NCI-H1436 treated with DMSO at 0.1 percent for 48 hours (cell line): ENCODE measurements at regions not wholly inside any gene's neighbourhood (a gene's known extent, or its start where the extent isn't known, plus 50 kb on each side); places are given as distances from the start of the nearest gene placed in this dataset.
"Not testable (repeated sequence)": the region's sequence is repeated elsewhere in the genome, so short reads cannot be mapped to it uniquely, and the experiment has no call there.

ENCODE experiments used
- DNase-seq: peaks from one replicate; lab custom pipeline; 2025; lab: John Stamatoyannopoulos, UW

- DNase-seq = no peak
Measured at GRCh38 chr10:36050763-36051499, 408.8 kb upstream of the FZD8 start.

GRCh38 chr10:36048780-36049179, 406.7 kb upstream of the FZD8 start:
- no peak for DNase-seq

GRCh38 chr10:36048236-36048635, 406.1 kb upstream of the FZD8 start:
- DNase-seq = no peak

- DNase-seq = no peak
Measured at GRCh38 chr10:36042135-36042534, 400.0 kb upstream of the FZD8 start.

GRCh38 chr10:36038316-36038955, 396.3 kb upstream of the FZD8 start:
- no peak for DNase-seq

GRCh38 chr10:36036137-36036536, 394.0 kb upstream of the FZD8 start:
- DNase-seq = no peak

GRCh38 chr10:36033808-36034207, 391.7 kb upstream of the FZD8 start:
- DNase-seq = no peak

GRCh38 chr10:36030516-36030915, 388.4 kb upstream of the FZD8 start:
- no peak for DNase-seq

GRCh38 chr10:36026656-36027390, 384.7 kb upstream of the FZD8 start:
- DNase-seq = no peak

- no peak for DNase-seq
Measured at GRCh38 chr10:36026081-36026480, 384.0 kb upstream of the FZD8 start.

GRCh38 chr10:36023939-36024338, 381.8 kb upstream of the FZD8 start:
- no peak for DNase-seq

- no peak for DNase-seq
Measured at GRCh38 chr10:36021096-36021495, 379.0 kb upstream of the FZD8 start.

- no peak for DNase-seq
Measured at GRCh38 chr10:36019749-36020148, 377.7 kb upstream of the FZD8 start.

GRCh38 chr10:36018996-36019395, 376.9 kb upstream of the FZD8 start:
- no peak for DNase-seq

GRCh38 chr10:36017137-36017536, 375.0 kb upstream of the FZD8 start:
- no peak for DNase-seq

- DNase-seq = no peak
Measured at GRCh38 chr10:36007369-36007768, 365.3 kb upstream of the FZD8 start.

GRCh38 chr10:36003688-36004087, 361.6 kb upstream of the FZD8 start:
- DNase-seq = no peak

GRCh38 chr10:36003031-36003600, 361.0 kb upstream of the FZD8 start:
- no peak for DNase-seq

- DNase-seq = no peak
Measured at GRCh38 chr10:36002445-36002844, 360.3 kb upstream of the FZD8 start.

- not testable (repeated sequence) for DNase-seq
Measured at GRCh38 chr10:36000754-36001153, 358.7 kb upstream of the FZD8 start.

- DNase-seq = no peak
Measured at GRCh38 chr10:35998026-35998425, 355.9 kb upstream of the FZD8 start.

- no peak for DNase-seq
Measured at GRCh38 chr10:35995485-35995884, 353.4 kb upstream of the FZD8 start.
